A673 (cell line): ENCODE measurements at regions not wholly inside any gene's neighbourhood (a gene's known extent, or its start where the extent isn't known, plus 50 kb on each side); places are given as distances from the start of the nearest gene placed in this dataset.

Experiments
- BruUV-seq: library from RNA; stranded (reverse); fragments of 400-500 nt; replicated peaks from 2 replicates; lab custom pipeline; 2021; lab: Mats Ljungman, UMichigan
- CTCF ChIA-PET: fragments of 300-600 bp; sonication (Branson Sonifier 250); formaldehyde crosslinking; loops from one replicate; lab custom pipeline; 2022; ENCODE audit warnings: antibody characterized with exemption; lab: Charles Lee
- POLR2A ChIA-PET: fragments of 300-600 bp; sonication (Branson Sonifier 250); formaldehyde crosslinking; loops from one replicate; lab custom pipeline; 2022; ENCODE audit warnings: antibody characterized with exemption; ENCODE audit not compliant: low non-redundant PET; lab: Charles Lee
- DNase-seq: peaks from one replicate; pipeline ENCODE4 v3.0.0-alpha.2; 2015; ENCODE audit warnings: low spot score
- H3K27ac ChIP-seq: fragments of 200-600 bp; sonication (generic); 2 replicates; pipeline ENCODE4 v1.5.1; 2016; ENCODE audit warnings: mixed run types, low read depth, mild to moderate bottlenecking, mixed read lengths, antibody characterized with exemption, low read length; ENCODE audit not compliant: poor library complexity, severe bottlenecking
- H3K27me3 ChIP-seq: fragments of 200-600 bp; sonication (generic); replicated peaks from 2 replicates; pipeline ENCODE4 v1.6.1; 2017; ENCODE audit warnings: mixed run types, low read depth, mild to moderate bottlenecking, mixed read lengths, antibody characterized with exemption, low read length; ENCODE audit not compliant: insufficient read depth, poor library complexity
- H3K36me3 ChIP-seq: fragments of 200-600 bp; sonication (generic); 2 replicates; pipeline ENCODE4 v1.6.1; 2016; ENCODE audit warnings: mixed run types, mild to moderate bottlenecking, mixed read lengths, antibody characterized with exemption, low read length; ENCODE audit not compliant: insufficient read depth, poor library complexity, severe bottlenecking
- H3K4me1 ChIP-seq: fragments of 200-600 bp; sonication (generic); 2 replicates; pipeline ENCODE4 v1.6.1; 2017; ENCODE audit warnings: mixed run types, mild to moderate bottlenecking, mixed read lengths, antibody characterized with exemption, low read length; ENCODE audit not compliant: insufficient read depth, poor library complexity, severe bottlenecking
- H3K4me3 ChIP-seq: fragments of 200-600 bp; sonication (generic); 2 replicates; pipeline ENCODE4 v1.5.1; 2016; ENCODE audit warnings: low read depth, mixed run types, mild to moderate bottlenecking, mixed read lengths, low read length; ENCODE audit not compliant: poor library complexity, severe bottlenecking
- H3K9me3 ChIP-seq: fragments of 200-600 bp; sonication (generic); 2 replicates; pipeline ENCODE4 v1.6.1; 2016; ENCODE audit warnings: mixed run types, low read depth, mild to moderate bottlenecking, mixed read lengths, antibody characterized with exemption, low read length; ENCODE audit not compliant: poor library complexity, severe bottlenecking
- EZH2 ChIP-seq: fragments of 200-600 bp; sonication (generic); IDR thresholded peaks from 2 replicates; pipeline ENCODE4 v1.6.1; 2017; ENCODE audit warnings: borderline replicate concordance, low read depth, mild to moderate bottlenecking, mixed read lengths, antibody characterized with exemption, low read length; ENCODE audit not compliant: poor library complexity, severe bottlenecking
- intact Hi-C: fragments of 100-400 bp; cut with micrococcal nuclease; formaldehyde crosslinking; loops from one replicate; pipeline ENCODE4 v1.10.0; 2022; ENCODE audit not compliant: unreplicated experiment
- TF ChIP-seq, protein P1 (sequence below): fragments of 300-800, 200-600 bp; sonication (generic); conservative IDR thresholded peaks from 2 replicates; pipeline ENCODE4 v1.5.1; 2017; ENCODE audit warnings: low read depth, mild to moderate bottlenecking, antibody characterized with exemption, low read length, moderate library complexity, mixed read lengths

GRCh38 chr2:181141676-181142075, 161.3 kb downstream of the UBE2E3 start:
- no TSS peak for BruUV-seq
- DNase-seq: no peak
- H3K4me3 ChIP-seq: no peak overlapping the region
- H3K27me3 ChIP-seq: no peaks in the 10 kb centered on the region
- no peak overlapping the region for H3K27ac ChIP-seq
- TF ChIP-seq, protein P1, sequence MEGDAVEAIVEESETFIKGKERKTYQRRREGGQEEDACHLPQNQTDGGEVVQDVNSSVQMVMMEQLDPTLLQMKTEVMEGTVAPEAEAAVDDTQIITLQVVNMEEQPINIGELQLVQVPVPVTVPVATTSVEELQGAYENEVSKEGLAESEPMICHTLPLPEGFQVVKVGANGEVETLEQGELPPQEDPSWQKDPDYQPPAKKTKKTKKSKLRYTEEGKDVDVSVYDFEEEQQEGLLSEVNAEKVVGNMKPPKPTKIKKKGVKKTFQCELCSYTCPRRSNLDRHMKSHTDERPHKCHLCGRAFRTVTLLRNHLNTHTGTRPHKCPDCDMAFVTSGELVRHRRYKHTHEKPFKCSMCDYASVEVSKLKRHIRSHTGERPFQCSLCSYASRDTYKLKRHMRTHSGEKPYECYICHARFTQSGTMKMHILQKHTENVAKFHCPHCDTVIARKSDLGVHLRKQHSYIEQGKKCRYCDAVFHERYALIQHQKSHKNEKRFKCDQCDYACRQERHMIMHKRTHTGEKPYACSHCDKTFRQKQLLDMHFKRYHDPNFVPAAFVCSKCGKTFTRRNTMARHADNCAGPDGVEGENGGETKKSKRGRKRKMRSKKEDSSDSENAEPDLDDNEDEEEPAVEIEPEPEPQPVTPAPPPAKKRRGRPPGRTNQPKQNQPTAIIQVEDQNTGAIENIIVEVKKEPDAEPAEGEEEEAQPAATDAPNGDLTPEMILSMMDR: no peak
- no peak for TF ChIP-seq EZH2
- H3K36me3 ChIP-seq: no peaks in the 10 kb centered on the region
- POLR2A ChIA-PET: interaction anchor here (0.5 kb wide), 1 partner anchor 29 kb away, joined by 3 read pairs; no protein-coding TSS in a partner anchor
- H3K4me1 ChIP-seq: peaks cover 7% of the 10 kb centered on the region
- intact Hi-C loops: no loop called here
- CTCF ChIA-PET: no interaction called here
- no peaks in the 10 kb centered on the region for H3K9me3 ChIP-seq

DNA sequence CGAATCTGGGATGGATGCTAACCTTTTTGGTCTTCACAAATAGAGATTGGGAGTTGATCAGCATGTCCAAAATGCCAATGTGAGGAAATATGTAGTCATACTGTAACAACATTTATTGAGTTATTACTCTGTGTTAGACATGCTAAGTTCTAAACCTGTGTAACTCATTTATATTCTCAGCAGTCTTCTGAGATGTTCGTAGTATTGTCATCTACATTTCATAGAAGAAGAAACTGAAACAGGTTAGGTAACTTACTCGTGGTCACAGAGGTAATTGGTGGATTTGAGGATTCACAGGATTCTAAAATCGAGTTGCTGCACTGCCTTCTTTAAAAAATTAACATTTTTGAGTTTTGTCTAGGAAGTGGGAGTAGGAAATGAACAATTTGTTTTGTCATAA, 162.1 kb downstream of the UBE2E3 start:
- Histone ChIP-seq H3K4me3 (no peak overlapping the region), H3K27ac (no peak overlapping the region), H3K27me3 (no peaks in the 10 kb centered on the region), H3K36me3 (no peaks in the 10 kb centered on the region), H3K9me3 (no peaks in the 10 kb centered on the region), H3K4me1 (peaks cover 7% of the 10 kb centered on the region)
- POLR2A ChIA-PET: no interaction called here
- CTCF ChIA-PET: no interaction called here
- TF ChIP-seq, protein P1: no peak
- no peak for TF ChIP-seq EZH2
- DNase-seq: no peak
- intact Hi-C loops: no loop called here
- no TSS peak for BruUV-seq

- no peak for DNase-seq
- Histone ChIP-seq H3K4me1 (peaks cover 7% of the 10 kb centered on the region), H3K4me3 (no peak overlapping the region), H3K27ac (no peak overlapping the region), H3K27me3 (no peaks in the 10 kb centered on the region), H3K36me3 (no peaks in the 10 kb centered on the region), H3K9me3 (no peaks in the 10 kb centered on the region)
- ChIA-PET CTCF (no interaction called here), POLR2A (no interaction called here)
- TF ChIP-seq, protein P1: no peak
- TF ChIP-seq EZH2: no peak
- BruUV-seq: no TSS peak
- intact Hi-C loops: no loop called here
Measured at GRCh38 chr2:181143790-181144300, 163.4 kb downstream of the UBE2E3 start.
